ENCODE measurements at regions not wholly inside any gene's neighbourhood (a gene's known extent, or its start where the extent isn't known, plus 50 kb on each side); places are given as distances from the start of the nearest gene placed in this dataset.
"Not testable (repeated sequence)": the region's sequence is repeated elsewhere in the genome, so short reads cannot be mapped to it uniquely, and the experiment has no call there.

GRCh38 chr11:101226617-101227016, 97.0 kb upstream of the PGR start:
- Mint-ChIP-seq H3K27me3 (ENCODE audit: low read depth) (no peaks in the 10 kb centered on the region), H3K4me3 (no peak overlapping the region), H3K36me3 (ENCODE audit: low read depth) (no peaks in the 10 kb centered on the region), H3K9me3 (peaks cover 31% of the 10 kb centered on the region), H3K4me1 (no peaks in the 10 kb centered on the region), H3K27ac (no peak overlapping the region)
- no peak for TF ChIP-seq CTCF (IDR thresholded peaks at IDR 0.05; ENCODE audit: unreplicated experiment in 3 of 3)

GRCh38 chr11:101224221-101224620, 94.6 kb upstream of the PGR start:
- no peak for TF ChIP-seq CTCF (IDR thresholded peaks at IDR 0.05; ENCODE audit: unreplicated experiment in 3 of 3)
- Mint-ChIP-seq H3K27ac (no peak overlapping the region), H3K36me3 (ENCODE audit: low read depth) (no peaks in the 10 kb centered on the region), H3K4me3 (no peak overlapping the region), H3K9me3 (peaks cover 35% of the 10 kb centered on the region), H3K4me1 (no peaks in the 10 kb centered on the region), H3K27me3 (ENCODE audit: low read depth) (no peaks in the 10 kb centered on the region)

- not testable (repeated sequence) for H3K36me3 Mint-ChIP-seq (ENCODE audit: low read depth); H3K27ac Mint-ChIP-seq; H3K4me3 Mint-ChIP-seq; H3K27me3 Mint-ChIP-seq (ENCODE audit: low read depth); H3K4me1 Mint-ChIP-seq
- peaks cover 25% of the 10 kb centered on the region for H3K9me3 Mint-ChIP-seq
These were observed 88.5 kb upstream of the PGR start for GRCh38 chr11:101218091-101218490.

GRCh38 chr11:101216091-101216490, 86.5 kb upstream of the PGR start:
- not testable (repeated sequence) for H3K27ac Mint-ChIP-seq; H3K27me3 Mint-ChIP-seq (ENCODE audit: low read depth); H3K4me1 Mint-ChIP-seq; H3K4me3 Mint-ChIP-seq; H3K36me3 Mint-ChIP-seq (ENCODE audit: low read depth)
- H3K9me3 Mint-ChIP-seq, result peaks cover 28% of the 10 kb centered on the region

GRCh38 chr11:101215069-101215468, 85.5 kb upstream of the PGR start:
- Mint-ChIP-seq H3K4me1 (no peaks in the 10 kb centered on the region), H3K9me3 (peaks cover 28% of the 10 kb centered on the region), H3K27me3 (ENCODE audit: low read depth) (no peaks in the 10 kb centered on the region), H3K36me3 (ENCODE audit: low read depth) (peaks cover 5% of the 10 kb centered on the region), H3K4me3 (no peak overlapping the region), H3K27ac (no peak overlapping the region)
- TF ChIP-seq CTCF (IDR thresholded peaks at IDR 0.05; ENCODE audit: unreplicated experiment in 3 of 3), result no peak

- Mint-ChIP-seq H3K27me3 (ENCODE audit: low read depth) (peaks cover 6% of the 10 kb centered on the region), H3K27ac (no peak overlapping the region), H3K36me3 (ENCODE audit: low read depth) (peaks cover 5% of the 10 kb centered on the region), H3K4me1 (no peaks in the 10 kb centered on the region), H3K9me3 (peaks cover 36% of the 10 kb centered on the region), H3K4me3 (no peak overlapping the region)
- no peak for TF ChIP-seq CTCF (IDR thresholded peaks at IDR 0.05; ENCODE audit: unreplicated experiment in 3 of 3)
These were observed 81.9 kb upstream of the PGR start for GRCh38 chr11:101211407-101211975.

- Mint-ChIP-seq H3K9me3 (peaks cover 9% of the 10 kb centered on the region), H3K4me1 (no peaks in the 10 kb centered on the region), H3K27me3 (ENCODE audit: low read depth) (no peaks in the 10 kb centered on the region), H3K36me3 (ENCODE audit: low read depth) (no peaks in the 10 kb centered on the region), H3K4me3 (no peak overlapping the region), H3K27ac (no peak overlapping the region)
- TF ChIP-seq CTCF (IDR thresholded peaks at IDR 0.05; ENCODE audit: unreplicated experiment in 3 of 3), result no peak
These were observed 73.0 kb upstream of the PGR start for GRCh38 chr11:101202614-101203013.

All from nephron (organoid).